ENCODE measurements at regions not wholly inside any gene's neighbourhood (a gene's known extent, or its start where the extent isn't known, plus 50 kb on each side); places are given as distances from the start of the nearest gene placed in this dataset.

DNA sequence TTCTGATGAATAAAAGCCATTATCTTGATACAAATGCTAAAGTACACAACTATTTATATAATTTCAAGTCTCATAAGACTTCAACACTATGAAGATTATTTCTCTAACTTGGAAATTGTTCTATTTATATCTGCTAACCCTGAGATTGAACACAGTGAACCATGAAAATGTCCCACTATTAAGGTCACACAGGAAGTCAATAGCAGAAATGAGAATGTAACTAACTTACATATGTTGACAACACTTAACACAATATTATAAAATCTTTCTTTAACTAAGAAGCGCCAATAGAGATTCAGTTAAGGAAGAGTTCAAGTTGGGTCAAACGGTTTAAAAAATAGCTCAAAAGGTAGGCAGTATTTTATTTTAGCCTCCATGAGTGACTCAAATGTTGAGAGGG is 551.8 kb upstream of the CBLB start:
- POLR2A ChIA-PET = no interaction called here

DNA sequence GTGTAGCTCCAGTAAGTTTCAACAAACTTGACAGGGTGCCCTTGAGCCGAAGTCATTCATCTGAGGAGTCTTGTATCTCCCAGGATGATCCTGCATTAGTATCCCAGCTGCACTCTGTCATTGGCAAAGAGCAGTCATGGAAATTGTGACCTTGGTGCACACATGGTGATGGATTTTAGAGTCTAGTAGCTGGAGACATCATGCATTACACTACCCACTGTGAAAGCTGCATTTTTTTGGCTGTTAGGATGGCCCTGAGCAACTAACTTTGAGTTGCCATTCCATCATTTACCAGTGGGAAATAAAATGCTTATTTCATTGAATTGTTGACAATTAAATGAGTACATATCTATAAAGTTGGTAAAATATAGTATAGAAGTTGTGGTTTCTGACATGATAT is 552.6 kb upstream of the CBLB start:
- intact Hi-C loops (cut with micrococcal nuclease) = no loop called here
- ATAC-seq (ENCODE audit: low read depth) = no peak
- H3K36me3 Mint-ChIP-seq (ENCODE audit: low read depth) = no peaks in the 10 kb centered on the region
- H3K27me3 Mint-ChIP-seq = no peaks in the 10 kb centered on the region
- CTCF ChIA-PET = no interaction called here
- POLR2A ChIA-PET = no interaction called here
- H3K9me3 Mint-ChIP-seq = peaks cover 9% of the 10 kb centered on the region
- H3K4me3 Mint-ChIP-seq = peak overlapping the region; percentile 46
- peaks cover 53% of the 10 kb centered on the region for H3K4me1 Mint-ChIP-seq
- TF ChIP-seq, protein P1, sequence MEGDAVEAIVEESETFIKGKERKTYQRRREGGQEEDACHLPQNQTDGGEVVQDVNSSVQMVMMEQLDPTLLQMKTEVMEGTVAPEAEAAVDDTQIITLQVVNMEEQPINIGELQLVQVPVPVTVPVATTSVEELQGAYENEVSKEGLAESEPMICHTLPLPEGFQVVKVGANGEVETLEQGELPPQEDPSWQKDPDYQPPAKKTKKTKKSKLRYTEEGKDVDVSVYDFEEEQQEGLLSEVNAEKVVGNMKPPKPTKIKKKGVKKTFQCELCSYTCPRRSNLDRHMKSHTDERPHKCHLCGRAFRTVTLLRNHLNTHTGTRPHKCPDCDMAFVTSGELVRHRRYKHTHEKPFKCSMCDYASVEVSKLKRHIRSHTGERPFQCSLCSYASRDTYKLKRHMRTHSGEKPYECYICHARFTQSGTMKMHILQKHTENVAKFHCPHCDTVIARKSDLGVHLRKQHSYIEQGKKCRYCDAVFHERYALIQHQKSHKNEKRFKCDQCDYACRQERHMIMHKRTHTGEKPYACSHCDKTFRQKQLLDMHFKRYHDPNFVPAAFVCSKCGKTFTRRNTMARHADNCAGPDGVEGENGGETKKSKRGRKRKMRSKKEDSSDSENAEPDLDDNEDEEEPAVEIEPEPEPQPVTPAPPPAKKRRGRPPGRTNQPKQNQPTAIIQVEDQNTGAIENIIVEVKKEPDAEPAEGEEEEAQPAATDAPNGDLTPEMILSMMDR (IDR thresholded peaks at IDR 0.05) = no peak
- H3K27ac Mint-ChIP-seq = no peak overlapping the region
- no peak for DNase-seq

More for the DNA sequence above, 551.8 kb upstream of the CBLB start:
- DNase-seq (no peak), ATAC-seq (ENCODE audit: low read depth) (peak; percentile 50)
- Mint-ChIP-seq H3K9me3 (peaks cover 9% of the 10 kb centered on the region), H3K27ac (peak overlapping the region; percentile 19), H3K36me3 (ENCODE audit: low read depth) (no peaks in the 10 kb centered on the region), H3K27me3 (no peaks in the 10 kb centered on the region), H3K4me3 (peak overlapping the region; percentile 51), H3K4me1 (peaks cover 53% of the 10 kb centered on the region)
- intact Hi-C loops (cut with micrococcal nuclease) = no loop called here
- TF ChIP-seq, protein P1 (IDR thresholded peaks at IDR 0.05) = no peak
- CTCF ChIA-PET = no interaction called here

DNA sequence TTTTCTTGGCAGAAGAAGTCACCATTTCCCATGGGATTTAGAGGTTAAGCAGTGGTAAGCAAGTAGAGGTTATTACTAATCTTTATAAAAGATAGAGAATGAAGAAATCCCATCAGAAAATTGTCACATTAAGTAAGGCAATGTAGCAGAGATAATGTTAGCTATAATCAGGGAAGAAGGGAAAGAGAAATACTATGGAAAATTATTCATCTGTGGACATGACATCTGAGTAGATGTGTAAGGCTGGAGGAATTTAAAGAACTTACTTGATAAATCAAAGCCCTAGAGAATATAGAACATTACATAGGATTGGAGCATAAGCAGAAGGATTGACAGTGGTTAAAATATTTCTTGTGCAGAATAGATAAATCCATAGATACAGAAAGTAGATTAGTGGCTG is 553.1 kb upstream of the CBLB start:
- no peak overlapping the region for H3K4me3 Mint-ChIP-seq
- CTCF ChIA-PET = no interaction called here

DNA sequence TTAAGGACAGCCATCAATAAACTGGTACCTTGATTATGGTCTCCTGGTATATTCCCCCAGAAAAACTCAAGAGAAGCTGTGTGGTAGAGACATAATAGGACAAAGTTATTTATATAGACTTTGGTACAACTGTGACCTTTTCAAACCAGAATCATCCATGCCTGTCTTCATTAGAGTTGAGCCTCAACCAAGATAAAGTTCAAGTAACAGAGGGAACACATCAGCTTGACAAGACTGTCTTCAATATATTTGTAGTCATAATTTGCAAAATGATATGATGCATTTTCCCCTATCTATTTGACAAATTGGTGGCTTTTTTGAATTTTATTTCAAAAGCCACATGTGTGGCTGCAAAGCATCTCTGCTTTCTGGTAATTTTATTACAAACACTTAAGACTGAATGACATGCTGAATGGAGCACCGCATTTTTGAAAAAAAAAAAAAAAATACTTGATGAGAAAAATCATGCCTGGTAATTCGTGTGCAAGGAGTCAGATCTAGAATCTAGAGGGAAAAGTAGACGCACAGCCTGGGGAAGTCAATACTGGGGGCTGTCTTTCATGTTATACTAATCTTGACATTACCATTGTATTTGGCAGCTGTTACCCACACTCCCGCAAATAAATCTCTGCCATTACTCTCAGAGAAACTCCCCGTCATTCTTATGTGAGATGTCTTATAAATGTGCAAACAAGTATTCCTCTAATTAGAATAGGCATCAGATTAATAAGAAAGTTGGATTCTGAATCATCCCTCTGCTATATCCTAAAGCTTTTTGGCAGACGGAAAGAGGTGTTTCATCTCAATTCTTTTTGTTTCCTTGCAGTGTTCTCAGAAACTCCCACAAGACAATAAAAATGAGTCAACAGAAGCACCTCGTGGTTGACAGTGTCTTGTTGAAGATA is 554.8 kb upstream of the CBLB start:
- DNase-seq (no peak), ATAC-seq (ENCODE audit: low read depth) (no peak)
- ChIA-PET POLR2A (no interaction called here), CTCF (no interaction called here)
- Mint-ChIP-seq H3K9me3 (peaks cover 9% of the 10 kb centered on the region), H3K27me3 (no peaks in the 10 kb centered on the region), H3K36me3 (ENCODE audit: low read depth) (no peaks in the 10 kb centered on the region), H3K4me3 (peak overlapping the region; percentile 1), H3K4me1 (peaks cover 53% of the 10 kb centered on the region), H3K27ac (no peak overlapping the region)
- intact Hi-C loops (cut with micrococcal nuclease) = no loop called here
- TF ChIP-seq, protein P1 (IDR thresholded peaks at IDR 0.05) = no peak

More for the DNA sequence above, 553.1 kb upstream of the CBLB start:
- POLR2A ChIA-PET = no interaction called here
- H3K27me3 Mint-ChIP-seq = no peaks in the 10 kb centered on the region
- peaks cover 9% of the 10 kb centered on the region for H3K9me3 Mint-ChIP-seq
- peaks cover 53% of the 10 kb centered on the region for H3K4me1 Mint-ChIP-seq
- TF ChIP-seq, protein P1 (IDR thresholded peaks at IDR 0.05) = no peak
- intact Hi-C loops (cut with micrococcal nuclease) = no loop called here
- H3K36me3 Mint-ChIP-seq (ENCODE audit: low read depth) = no peaks in the 10 kb centered on the region
- no peak overlapping the region for H3K27ac Mint-ChIP-seq
- ATAC-seq (ENCODE audit: low read depth) (no peak), DNase-seq (no peak)

DNA sequence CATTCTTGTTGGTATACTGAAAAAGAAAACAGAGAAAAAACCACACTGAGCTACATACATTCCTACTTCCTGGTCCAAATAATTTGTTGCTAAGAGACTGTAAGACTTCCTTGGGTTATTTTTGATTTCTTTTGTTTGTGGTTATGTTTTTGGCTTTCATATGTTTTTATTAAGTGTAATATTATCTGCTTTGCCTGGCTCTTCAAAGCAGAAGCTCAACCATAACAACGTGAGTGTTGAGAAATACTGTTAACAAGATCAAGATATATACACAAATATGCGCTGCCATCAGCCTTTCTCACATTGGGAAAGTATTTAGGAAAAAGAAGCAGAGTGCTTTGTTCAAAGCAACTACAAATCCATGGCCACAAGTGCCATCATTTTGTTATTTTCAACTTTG is 556.2 kb upstream of the CBLB start:
- ChIA-PET CTCF (no interaction called here), POLR2A (no interaction called here)
- ATAC-seq (ENCODE audit: low read depth) (no peak), DNase-seq (no peak)
- no peak overlapping the region for H3K27ac Mint-ChIP-seq
- intact Hi-C loops (cut with micrococcal nuclease) = no loop called here
- no peaks in the 10 kb centered on the region for H3K36me3 Mint-ChIP-seq (ENCODE audit: low read depth)
- TF ChIP-seq, protein P1 (IDR thresholded peaks at IDR 0.05) = no peak
- H3K9me3 Mint-ChIP-seq = peaks cover 9% of the 10 kb centered on the region
- no peak overlapping the region for H3K4me3 Mint-ChIP-seq
- peaks cover 45% of the 10 kb centered on the region for H3K4me1 Mint-ChIP-seq
- H3K27me3 Mint-ChIP-seq = no peaks in the 10 kb centered on the region

All from activated B cell treated with CpG ODN at 0.5 μM for 24 hours (primary cell).